Activated CD8-positive, alpha-beta memory T cell treated with anti-CD3 and anti-CD28 coated beads for 4 hours (primary cell): ENCODE measurements at regions not wholly inside any gene's neighbourhood (a gene's known extent, or its start where the extent isn't known, plus 50 kb on each side); places are given as distances from the start of the nearest gene placed in this dataset.

ENCODE experiments used
- DNase-seq, 2 donors: peaks; one replicate each; pipeline ENCODE4 v3.0.0-alpha.2; 2020; ENCODE audit warnings: low read depth in 2 of 2

- no peak for DNase-seq
Measured at GRCh38 chr2:205937211-205937610, 148.8 kb downstream of the INO80D start.

GRCh38 chr2:205936446-205936845 lies 149.5 kb downstream of the INO80D start:
- DNase-seq = no peak

- DNase-seq = no peak
Measured at GRCh38 chr2:205934443-205934842, 151.5 kb downstream of the INO80D start.

GRCh38 chr2:205932861-205933260 lies 153.1 kb downstream of the INO80D start:
- no peak for DNase-seq

GRCh38 chr2:205931388-205931787 lies 154.6 kb downstream of the INO80D start:
- DNase-seq = no peak

GRCh38 chr2:205930209-205930608 lies 155.8 kb downstream of the INO80D start:
- no peak for DNase-seq

- no peak for DNase-seq
Measured at GRCh38 chr2:205929246-205929942, 156.6 kb downstream of the INO80D start.

- peak; percentile 24 to 41 for DNase-seq
Measured at GRCh38 chr2:205925373-205926337, 160.3 kb downstream of the INO80D start.

- DNase-seq = no peak
Measured at GRCh38 chr2:205924676-205925075, 161.3 kb downstream of the INO80D start.

- DNase-seq = no peak
Measured at GRCh38 chr2:205915130-205915524, 170.8 kb downstream of the INO80D start.

GRCh38 chr2:205914213-205915129 lies 171.5 kb downstream of the INO80D start:
- no peak for DNase-seq

- no peak for DNase-seq
Measured at GRCh38 chr2:205913668-205914067, 172.3 kb downstream of the INO80D start.

GRCh38 chr2:205911306-205911705 lies 174.7 kb downstream of the INO80D start:
- DNase-seq = no peak

GRCh38 chr2:205909184-205909572 lies 176.8 kb downstream of the INO80D start:
- no peak for DNase-seq

- DNase-seq = no peak
Measured at GRCh38 chr2:205908212-205909183, 177.5 kb downstream of the INO80D start.

GRCh38 chr2:205906419-205906818 lies 179.6 kb downstream of the INO80D start:
- no peak for DNase-seq

GRCh38 chr2:205905576-205905975 lies 180.4 kb downstream of the INO80D start:
- DNase-seq = no peak

- DNase-seq = no peak
Measured at GRCh38 chr2:205904873-205905272, 181.1 kb downstream of the INO80D start.

GRCh38 chr2:205903549-205904129 lies 182.3 kb downstream of the INO80D start:
- DNase-seq = no peak

GRCh38 chr2:205902900-205903237 lies 183.1 kb downstream of the INO80D start:
- DNase-seq = no peak
